ENCODE measurements at regions not wholly inside any gene's neighbourhood (a gene's known extent, or its start where the extent isn't known, plus 50 kb on each side); places are given as distances from the start of the nearest gene placed in this dataset.

- TF ChIP-seq, protein P1, sequence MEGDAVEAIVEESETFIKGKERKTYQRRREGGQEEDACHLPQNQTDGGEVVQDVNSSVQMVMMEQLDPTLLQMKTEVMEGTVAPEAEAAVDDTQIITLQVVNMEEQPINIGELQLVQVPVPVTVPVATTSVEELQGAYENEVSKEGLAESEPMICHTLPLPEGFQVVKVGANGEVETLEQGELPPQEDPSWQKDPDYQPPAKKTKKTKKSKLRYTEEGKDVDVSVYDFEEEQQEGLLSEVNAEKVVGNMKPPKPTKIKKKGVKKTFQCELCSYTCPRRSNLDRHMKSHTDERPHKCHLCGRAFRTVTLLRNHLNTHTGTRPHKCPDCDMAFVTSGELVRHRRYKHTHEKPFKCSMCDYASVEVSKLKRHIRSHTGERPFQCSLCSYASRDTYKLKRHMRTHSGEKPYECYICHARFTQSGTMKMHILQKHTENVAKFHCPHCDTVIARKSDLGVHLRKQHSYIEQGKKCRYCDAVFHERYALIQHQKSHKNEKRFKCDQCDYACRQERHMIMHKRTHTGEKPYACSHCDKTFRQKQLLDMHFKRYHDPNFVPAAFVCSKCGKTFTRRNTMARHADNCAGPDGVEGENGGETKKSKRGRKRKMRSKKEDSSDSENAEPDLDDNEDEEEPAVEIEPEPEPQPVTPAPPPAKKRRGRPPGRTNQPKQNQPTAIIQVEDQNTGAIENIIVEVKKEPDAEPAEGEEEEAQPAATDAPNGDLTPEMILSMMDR (IDR thresholded peaks at IDR 0.05) = no peak
- no peak for TF ChIP-seq POLR2A (IDR thresholded peaks at IDR 0.05)
Measured at GRCh38 chrX:63186137-63186536, 165.0 kb downstream of the SPIN4 start.

All from heart left ventricle (tissue), 13 donors.